HK-2 (cell line): ENCODE measurements at regions not wholly inside any gene's neighbourhood (a gene's known extent, or its start where the extent isn't known, plus 50 kb on each side); places are given as distances from the start of the nearest gene placed in this dataset.

ENCODE experiments used
- DNase-seq: peaks from one replicate; pipeline ENCODE4 v3.0.0-alpha.2; 2018; ENCODE audit not compliant: unreplicated experiment

- no peak for DNase-seq
Observed at GRCh38 chr11:15875943-15876342, 480.4 kb downstream of the SOX6 start.

GRCh38 chr11:15878756-15879155 is 477.6 kb downstream of the SOX6 start:
- no peak for DNase-seq

DNA sequence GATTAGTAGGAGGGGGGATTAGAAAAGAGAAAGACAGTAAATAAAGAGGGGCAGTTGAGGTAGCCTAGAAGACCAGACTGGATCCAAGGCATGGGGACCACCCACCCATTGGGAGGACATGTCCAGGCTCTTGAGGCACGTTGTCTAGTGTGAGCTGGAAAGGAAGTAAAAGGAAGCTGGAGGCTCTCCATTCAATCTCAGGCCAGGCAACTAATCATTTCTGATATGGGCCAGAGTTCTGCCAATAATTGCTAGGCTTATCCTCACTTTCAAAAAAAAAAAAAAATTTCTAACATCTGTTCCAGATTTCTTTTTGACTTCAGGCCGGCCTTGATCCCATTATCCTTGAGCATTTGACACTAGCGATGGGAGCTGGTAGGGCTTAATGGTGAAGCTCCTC is 476.1 kb downstream of the SOX6 start:
- no peak for DNase-seq

DNA sequence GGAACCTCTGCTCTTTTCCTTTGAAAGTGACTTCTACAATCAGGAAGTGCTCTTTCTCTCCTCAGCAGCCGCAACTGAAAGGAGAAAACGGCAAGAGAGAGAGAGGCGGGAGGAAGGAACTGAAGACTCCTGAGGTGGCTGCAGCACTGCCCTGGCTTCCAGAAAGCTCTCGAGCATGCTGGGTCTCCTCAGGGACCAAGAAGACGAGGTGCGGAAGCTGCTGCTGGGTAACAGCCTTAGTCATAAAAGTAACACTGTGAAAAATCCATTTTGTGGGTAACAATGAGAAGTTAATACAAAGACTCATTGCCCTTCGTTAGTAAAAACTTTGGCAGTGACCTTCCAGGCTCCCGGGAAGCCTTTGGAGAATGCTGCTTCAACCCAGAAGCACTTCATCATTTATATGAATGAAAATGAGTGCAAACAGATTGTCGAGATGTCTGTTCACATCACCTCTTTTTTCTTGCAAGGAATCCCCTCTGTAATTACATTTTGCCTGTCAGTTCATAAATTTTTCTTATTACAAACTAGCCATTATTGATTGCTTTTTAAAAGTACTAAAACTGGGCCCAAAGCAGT is 473.4 kb downstream of the SOX6 start:
- no peak for DNase-seq

DNA sequence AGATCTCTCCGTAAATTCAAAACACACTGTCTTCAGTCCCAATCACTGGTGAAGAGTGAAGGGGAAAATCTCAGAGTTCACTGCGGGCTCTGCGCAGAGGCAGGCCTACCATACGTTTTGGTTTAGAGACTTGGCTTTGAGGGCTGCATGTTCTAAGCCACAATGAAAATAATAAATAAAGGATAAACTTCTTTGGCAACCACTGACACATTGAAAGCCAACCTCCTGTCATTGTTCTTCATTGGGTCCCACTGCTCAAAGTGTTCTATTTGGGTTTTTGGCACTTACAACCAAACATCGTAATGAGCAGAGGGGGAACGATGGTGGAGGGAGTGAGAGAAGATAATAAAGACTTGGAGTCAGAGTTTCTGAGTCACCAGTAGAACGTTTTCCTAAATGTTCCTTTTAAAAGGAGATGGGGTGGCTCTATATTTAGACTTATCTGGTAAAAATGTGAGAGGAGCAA is 472.9 kb downstream of the SOX6 start:
- no peak for DNase-seq

DNA sequence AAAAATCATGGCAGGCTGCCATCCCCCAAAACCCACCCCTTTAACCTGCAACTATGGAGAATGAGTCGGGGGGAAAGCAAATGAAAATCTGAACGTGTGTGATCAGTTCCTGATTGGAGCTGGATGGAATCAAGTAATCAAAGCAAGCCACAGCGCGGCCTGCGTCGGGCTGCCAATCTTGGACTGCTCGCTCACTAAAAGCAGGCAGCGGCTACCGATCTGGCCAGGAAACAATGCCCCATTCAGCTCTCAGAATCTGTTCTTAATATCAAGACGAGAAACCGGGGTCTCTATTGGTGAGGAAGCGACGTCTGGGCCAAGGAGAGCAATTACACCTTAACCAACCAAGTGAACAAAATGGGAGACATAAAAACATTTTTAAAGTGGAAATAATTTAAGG is 472.2 kb downstream of the SOX6 start:
- DNase-seq: no peak

DNA sequence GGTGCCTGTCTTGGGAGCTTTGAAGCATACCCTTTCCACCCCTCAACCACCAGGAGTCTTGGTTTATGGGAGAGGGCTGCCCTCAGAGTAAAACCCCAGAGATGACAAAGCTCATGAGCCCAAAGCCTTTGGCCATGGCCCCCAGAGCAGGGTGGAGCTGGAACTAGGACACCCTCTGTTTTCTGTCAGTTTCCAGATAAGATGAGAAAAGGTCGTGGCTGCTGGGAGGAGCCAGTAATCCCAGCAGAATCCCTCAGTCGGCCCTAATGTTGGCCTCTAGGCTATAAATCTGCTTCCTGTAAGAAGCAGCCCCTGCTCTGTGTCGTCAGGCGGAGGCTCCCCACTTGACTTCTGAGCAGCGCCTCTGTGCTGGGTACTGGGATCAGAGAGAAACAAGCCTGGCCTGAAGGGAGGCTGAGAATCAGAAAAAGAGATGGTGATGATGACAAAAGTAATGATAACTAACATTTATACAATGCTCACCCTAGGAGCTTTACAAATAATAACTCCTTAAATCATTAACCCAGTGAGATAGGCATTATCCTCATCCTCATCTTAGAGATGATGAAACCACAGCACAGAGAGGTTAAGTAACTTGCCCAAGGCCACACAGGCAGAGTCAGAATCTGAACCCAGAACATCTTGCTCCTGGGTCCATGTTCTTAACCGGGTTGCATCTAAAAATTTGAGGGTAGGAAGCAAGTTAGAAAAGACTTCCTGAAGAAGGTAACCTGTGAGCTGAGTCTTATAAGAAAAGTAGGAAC is 471.4 kb downstream of the SOX6 start:
- DNase-seq: no peak

GRCh38 chr11:15885854-15886253 is 470.5 kb downstream of the SOX6 start:
- no peak for DNase-seq

DNA sequence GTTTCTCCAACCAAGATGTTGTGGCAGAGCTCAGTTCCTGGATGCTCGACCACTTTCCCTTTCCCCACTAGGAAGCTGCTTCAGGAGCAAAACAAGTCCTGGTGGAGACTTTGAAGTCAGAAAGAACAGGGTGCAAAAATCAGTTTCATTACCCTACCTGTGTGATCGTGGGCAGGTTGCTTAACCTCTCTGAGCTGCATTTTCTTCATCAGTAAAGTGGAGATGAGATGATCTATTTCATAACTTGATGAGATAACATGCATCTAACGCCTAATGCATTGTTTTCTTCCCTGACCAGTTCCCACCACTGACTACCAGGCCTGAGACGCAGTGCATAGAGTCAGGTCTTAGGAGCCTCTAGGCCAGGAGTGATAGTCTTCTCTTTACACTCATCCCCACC is 470.0 kb downstream of the SOX6 start:
- DNase-seq: no peak

DNA sequence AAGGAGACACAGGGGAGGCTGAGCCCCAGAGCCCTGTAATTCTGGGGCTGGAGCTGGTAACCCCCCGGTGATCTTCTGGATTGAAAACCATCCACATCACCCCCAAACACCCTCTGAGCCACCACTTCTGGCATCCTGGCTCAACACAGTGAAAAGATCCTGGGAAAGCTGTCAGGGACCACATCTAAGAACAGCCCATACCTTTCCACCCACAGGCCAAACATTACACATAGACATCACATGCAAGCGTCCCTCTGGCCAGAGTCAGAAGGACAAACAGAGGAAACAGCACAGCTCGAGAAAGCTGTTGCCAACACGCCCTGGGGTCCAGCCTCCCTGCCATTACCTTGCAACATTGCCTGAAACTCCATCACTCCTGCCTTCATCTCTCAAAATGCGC is 469.5 kb downstream of the SOX6 start:
- no peak for DNase-seq

- DNase-seq: no peak
Observed at GRCh38 chr11:15888556-15889345, 467.6 kb downstream of the SOX6 start.

DNA sequence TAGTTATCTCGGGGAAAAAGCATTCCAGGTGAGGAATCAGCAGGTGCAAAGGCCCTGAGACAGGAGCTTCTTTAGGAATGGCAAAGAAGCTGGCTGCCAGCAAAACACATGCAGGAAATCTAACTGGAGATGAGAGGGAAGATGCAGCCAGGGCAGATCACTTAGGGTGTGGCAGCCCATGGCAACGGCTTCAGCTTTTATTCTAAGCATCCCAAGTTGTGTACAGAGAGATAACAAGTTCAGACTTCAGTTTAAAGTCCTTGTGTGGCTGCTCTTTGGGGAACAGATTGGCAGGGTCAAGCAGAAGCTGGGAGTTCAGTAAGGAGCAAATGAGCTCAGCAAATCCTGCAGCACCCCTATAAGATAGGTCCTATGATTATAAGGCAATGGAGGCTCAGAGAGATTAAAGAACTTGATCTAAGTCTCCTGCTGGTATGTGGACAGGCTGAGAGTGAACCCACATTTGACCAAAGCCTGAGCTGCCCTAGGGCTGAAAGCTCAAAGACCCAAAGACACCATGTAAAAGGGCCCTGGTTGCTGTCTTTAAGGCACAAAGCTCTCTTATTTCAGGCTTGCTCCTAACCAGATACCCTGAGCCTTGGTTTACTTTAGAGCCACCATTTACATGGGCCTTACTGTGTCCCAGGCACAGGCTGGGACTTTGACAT is 466.8 kb downstream of the SOX6 start:
- DNase-seq: no peak

GRCh38 chr11:15890031-15890713 is 466.2 kb downstream of the SOX6 start:
- DNase-seq: no peak

DNA sequence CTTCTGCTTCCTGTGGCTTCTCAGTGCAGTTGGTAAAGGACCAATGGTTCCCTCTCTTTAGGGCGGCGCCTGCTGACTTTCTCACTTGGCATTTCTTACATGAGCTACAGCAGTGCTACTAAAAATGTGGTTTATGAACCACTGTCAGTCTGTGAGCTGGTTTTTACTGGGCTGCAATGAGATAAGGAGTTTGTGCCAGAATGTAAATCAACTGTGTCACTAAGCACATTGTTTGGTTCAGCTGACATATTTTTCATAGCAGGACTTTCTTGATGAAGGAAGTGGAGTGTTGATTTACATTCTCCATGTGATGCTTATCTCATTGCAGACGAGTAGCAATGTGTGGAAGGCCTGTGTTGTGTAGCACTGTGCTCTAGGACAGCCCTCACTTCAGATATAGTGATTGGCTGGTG is 463.3 kb downstream of the SOX6 start:
- no peak for DNase-seq

- no peak for DNase-seq
Observed at GRCh38 chr11:15896026-15896425, 460.3 kb downstream of the SOX6 start.

GRCh38 chr11:15896530-15896929 is 459.8 kb downstream of the SOX6 start:
- DNase-seq: no peak

DNA sequence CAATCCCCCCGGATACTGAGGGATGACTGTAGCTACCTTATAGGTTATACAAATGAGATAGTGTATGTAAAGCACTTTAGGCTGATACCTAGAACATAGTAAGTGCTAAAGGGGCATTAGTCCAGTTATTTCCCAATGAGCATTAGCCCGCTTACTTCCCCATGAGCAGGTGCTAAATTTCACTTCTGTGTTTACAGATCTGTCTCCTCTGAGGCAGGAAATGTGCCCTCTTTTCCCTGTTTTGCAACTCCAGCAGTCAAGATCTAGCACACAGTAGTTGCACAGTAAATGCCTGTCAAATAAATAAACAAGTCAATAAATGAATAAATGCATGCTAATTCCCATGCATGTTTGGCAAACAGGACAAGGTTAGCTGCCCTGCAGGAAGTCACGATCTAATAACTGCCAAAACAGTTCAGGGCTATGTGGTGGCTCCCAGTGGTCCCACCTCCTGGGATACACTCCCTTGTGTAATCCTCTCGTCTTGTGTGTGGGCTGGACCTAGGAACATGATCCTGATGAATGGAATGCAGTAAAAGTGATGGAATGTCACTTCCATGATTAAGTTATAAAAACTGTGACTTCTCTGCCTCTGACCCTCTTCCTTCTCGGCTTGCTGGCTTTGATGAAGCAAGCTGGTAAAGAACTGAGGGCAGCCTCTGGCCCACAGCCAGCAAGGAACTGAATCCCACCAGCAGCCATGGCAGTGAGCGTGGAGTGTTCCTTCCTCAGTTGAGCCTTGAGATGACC is 459.0 kb downstream of the SOX6 start:
- DNase-seq: no peak

DNA sequence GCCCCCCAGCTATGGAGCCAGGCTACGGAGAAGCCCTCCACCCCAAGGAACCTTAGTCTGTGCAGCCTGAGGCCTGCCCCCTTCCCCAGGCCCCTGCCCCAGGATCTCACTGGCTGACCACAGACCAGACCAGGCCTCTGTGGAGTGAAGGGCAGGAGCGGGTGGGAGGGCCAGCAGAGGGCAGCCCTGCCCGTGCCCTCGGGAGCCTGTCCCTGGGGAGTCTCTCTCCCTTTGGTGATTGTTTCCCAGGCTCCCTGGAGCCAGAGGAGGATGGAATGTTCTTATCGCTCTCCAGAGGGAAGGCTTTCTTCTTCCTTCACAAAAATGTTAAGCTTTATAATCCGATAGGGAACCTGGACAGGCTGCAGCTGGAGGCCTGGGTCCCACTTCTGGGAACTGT is 455.3 kb downstream of the SOX6 start:
- DNase-seq: no peak

- no peak for DNase-seq
Observed at GRCh38 chr11:15901790-15902189, 454.6 kb downstream of the SOX6 start.

DNA sequence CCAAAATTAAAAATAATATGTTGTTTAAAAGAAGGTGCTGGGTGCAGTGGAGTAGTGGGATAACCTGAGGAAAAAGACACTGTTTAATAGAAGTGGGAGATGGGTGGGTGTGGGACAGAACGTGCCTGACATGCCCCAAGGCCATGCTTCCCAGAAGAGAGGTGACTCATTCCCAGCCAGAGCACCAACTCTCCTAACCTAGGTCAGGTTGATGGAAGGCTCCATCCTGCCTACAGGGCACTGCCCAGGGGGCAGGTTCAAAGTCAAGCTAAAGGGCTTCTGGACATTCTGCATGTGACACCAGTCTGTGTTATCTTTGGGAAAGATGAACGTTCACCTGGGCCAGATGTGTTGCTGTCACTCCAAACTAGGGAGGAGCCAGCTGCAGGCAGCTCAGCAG is 453.1 kb downstream of the SOX6 start:
- no peak for DNase-seq
